Limb (tissue), 2 donors: ENCODE measurements at regions not wholly inside any gene's neighbourhood (a gene's known extent, or its start where the extent isn't known, plus 50 kb on each side); places are given as distances from the start of the nearest gene placed in this dataset.
"Not testable (repeated sequence)": the region's sequence is repeated elsewhere in the genome, so short reads cannot be mapped to it uniquely, and the experiment has no call there.

Experiments used
- DNase-seq, 2 donors: peaks; one replicate each; pipeline ENCODE4 v3.0.0-alpha.2; 2016; ENCODE audit errors: extremely low spot score in 2 of 2

- DNase-seq: not testable (repeated sequence)
These were observed 228.9 kb downstream of the RPIA start for GRCh38 chr2:88920399-88920798.

GRCh38 chr2:88924533-88924932 lies 233.1 kb downstream of the RPIA start:
- no peak for DNase-seq

- DNase-seq: no peak
These were observed 234.4 kb downstream of the RPIA start for GRCh38 chr2:88925770-88926462.

GRCh38 chr2:88927128-88927527 lies 235.7 kb downstream of the RPIA start:
- DNase-seq: no peak

GRCh38 chr2:88930659-88931058 lies 239.2 kb downstream of the RPIA start:
- no peak for DNase-seq

GRCh38 chr2:88932686-88933085 lies 241.2 kb downstream of the RPIA start:
- peak in 1 of 2 donors; percentile 30 for DNase-seq

GRCh38 chr2:88933091-88933490 lies 241.6 kb downstream of the RPIA start:
- DNase-seq: no peak

GRCh38 chr2:88933980-88934379 lies 242.5 kb downstream of the RPIA start:
- DNase-seq: peak in 1 of 2 donors; percentile 6

- not testable (repeated sequence) for DNase-seq
These were observed 249.7 kb downstream of the RPIA start for GRCh38 chr2:88941178-88941577.

GRCh38 chr2:88942798-88943197 lies 251.3 kb downstream of the RPIA start:
- peak in 1 of 2 donors; percentile 2 for DNase-seq

- no peak for DNase-seq
These were observed 257.9 kb downstream of the RPIA start for GRCh38 chr2:88949336-88949735.

- no peak for DNase-seq
These were observed 258.5 kb downstream of the RPIA start for GRCh38 chr2:88950010-88950409.

- no peak for DNase-seq
These were observed 264.1 kb downstream of the RPIA start for GRCh38 chr2:88955607-88956006.

GRCh38 chr2:88959480-88960204 lies 268.2 kb downstream of the RPIA start:
- no peak for DNase-seq

- not testable (repeated sequence) for DNase-seq
These were observed 269.9 kb downstream of the RPIA start for GRCh38 chr2:88961323-88961722.

GRCh38 chr2:88967844-88968243 lies 276.4 kb downstream of the RPIA start:
- DNase-seq: no peak

- not testable (repeated sequence) for DNase-seq
These were observed 286.5 kb downstream of the RPIA start for GRCh38 chr2:88978011-88978410.

- DNase-seq: not testable (repeated sequence)
These were observed 287.0 kb downstream of the RPIA start for GRCh38 chr2:88978446-88978845.

GRCh38 chr2:88984079-88984478 lies 292.6 kb downstream of the RPIA start:
- not testable (repeated sequence) for DNase-seq

- DNase-seq: peak in 1 of 2 donors; percentile 32
These were observed 295.4 kb downstream of the RPIA start for GRCh38 chr2:88986721-88987330.

- DNase-seq: not testable (repeated sequence)
These were observed 297.1 kb downstream of the RPIA start for GRCh38 chr2:88988617-88989016.

- not testable (repeated sequence) for DNase-seq
These were observed 301.3 kb downstream of the RPIA start for GRCh38 chr2:88992819-88993218.
